Mesendoderm (in vitro differentiated cells): ENCODE measurements at regions not wholly inside any gene's neighbourhood (a gene's known extent, or its start where the extent isn't known, plus 50 kb on each side); places are given as distances from the start of the nearest gene placed in this dataset.
A peak's percentile ranks its signal among the peaks of the same experiment; 100 is the strongest.

Experiments
- DNase-seq: peaks from one replicate; pipeline ENCODE4 v3.0.0; 2013
- H2AK5ac ChIP-seq: 2 replicates; pipeline ENCODE4 v1.6.1; 2013; ENCODE audit warnings: low read length, inconsistent platforms
- H2BK120ac ChIP-seq: 2 replicates; pipeline ENCODE4 v1.6.1; 2013; ENCODE audit warnings: low read depth, mild to moderate bottlenecking, low read length, moderate library complexity, mixed read lengths
- H2BK15ac ChIP-seq: replicated peaks from 2 replicates; pipeline ENCODE4 v1.6.1; 2013; ENCODE audit warnings: low read depth, mild to moderate bottlenecking, moderate library complexity
- H2BK5ac ChIP-seq: 2 replicates; pipeline ENCODE4 v1.6.1; 2013; ENCODE audit warnings: low read length, inconsistent platforms
- H3K18ac ChIP-seq: 2 replicates; pipeline ENCODE4 v1.6.1; 2013; ENCODE audit warnings: mild to moderate bottlenecking, low read length, mixed read lengths
- H3K23ac ChIP-seq: one replicate; pipeline ENCODE4 v1.6.1; 2013; ENCODE audit warnings: low read length
- H3K27ac ChIP-seq: 2 replicates; pipeline ENCODE4 v1.5.1; 2013; ENCODE audit warnings: low read depth, mild to moderate bottlenecking, inconsistent platforms, low read length, moderate library complexity
- H3K27me3 ChIP-seq: 2 replicates; pipeline ENCODE4 v1.6.1; 2013; ENCODE audit warnings: low read length, control low read depth, mild to moderate bottlenecking, inconsistent platforms; ENCODE audit not compliant: insufficient read depth, poor library complexity
- H3K36me3 ChIP-seq: 2 replicates; pipeline ENCODE4 v1.6.1; 2013; ENCODE audit warnings: low read length, inconsistent platforms; ENCODE audit not compliant: control insufficient read depth, insufficient read depth
- H3K4ac ChIP-seq: one replicate; pipeline ENCODE4 v1.6.1; 2013; ENCODE audit warnings: low read depth, mild to moderate bottlenecking, low read length, moderate library complexity
- H3K4me1 ChIP-seq: 2 replicates; pipeline ENCODE4 v1.6.1; 2013; ENCODE audit warnings: low read depth, low read length, inconsistent platforms; ENCODE audit not compliant: control insufficient read depth
- H3K4me2 ChIP-seq: 2 replicates; pipeline ENCODE4 v1.6.1; 2013; ENCODE audit warnings: low read length
- H3K4me3 ChIP-seq: 2 replicates; pipeline ENCODE4 v1.5.1; 2013; ENCODE audit warnings: mild to moderate bottlenecking, low read length
- H3K56ac ChIP-seq: one replicate; pipeline ENCODE4 v1.6.1; 2013; ENCODE audit warnings: low read length
- H3K79me1 ChIP-seq: 2 replicates; pipeline ENCODE4 v1.6.1; 2013; ENCODE audit warnings: low read length, inconsistent platforms
- H3K79me2 ChIP-seq: 2 replicates; pipeline ENCODE4 v1.6.1; 2013; ENCODE audit warnings: mild to moderate bottlenecking, low read length; ENCODE audit not compliant: control insufficient read depth, insufficient read depth
- H3K9ac ChIP-seq: 2 replicates; pipeline ENCODE4 v1.6.1; 2013; ENCODE audit warnings: low read length, inconsistent platforms
- H4K5ac ChIP-seq: one replicate; pipeline ENCODE4 v1.6.1; 2013; ENCODE audit warnings: low read length
- H4K8ac ChIP-seq: one replicate; pipeline ENCODE4 v1.6.1; 2013; ENCODE audit warnings: low read depth, mild to moderate bottlenecking, control low read depth, low read length, moderate library complexity
- WGBS: extraction: QIAGEN DNeasy Blood & Tissue Kit; methylation state at CpG from one replicate; pipeline ENCODE4 v1.1.7; 2013; ENCODE audit warnings: low lambda C conversion rate, missing lambda C conversion rate; ENCODE audit not compliant: insufficient coverage; ENCODE audit errors: extremely low coverage; 5-methylcytosine and 5-hydroxymethylcytosine counted together

DNA sequence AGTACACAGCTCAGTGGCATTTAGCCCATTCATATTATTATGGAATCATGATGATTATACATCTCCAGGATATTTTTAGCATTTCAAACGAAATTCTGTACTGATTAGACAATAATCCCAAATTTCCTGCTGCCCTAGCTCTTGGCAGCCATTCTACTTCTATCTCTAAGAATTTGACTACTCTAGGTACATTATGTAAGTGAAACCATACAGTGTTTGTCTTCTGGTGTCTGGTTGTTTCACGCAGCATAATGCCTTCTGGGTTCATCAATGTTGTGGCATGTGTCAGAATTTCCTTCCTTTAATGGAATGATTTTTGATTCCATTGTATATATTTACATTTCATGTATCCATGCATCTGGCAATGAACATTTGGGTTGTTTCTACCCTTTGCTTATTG is 517.7 kb downstream of the ETS1 start:
- no peak overlapping the region for H3K56ac ChIP-seq
- no peak overlapping the region for H2BK120ac ChIP-seq
- H3K27me3 ChIP-seq: no peaks in the 10 kb centered on the region
- no peak for DNase-seq
- H4K8ac ChIP-seq: no peak overlapping the region
- H3K9ac ChIP-seq: no peak overlapping the region
- no peak overlapping the region for H4K5ac ChIP-seq
- H3K79me1 ChIP-seq: no peaks in the 10 kb centered on the region
- no peak overlapping the region for H3K4me2 ChIP-seq
- H2AK5ac ChIP-seq: no peak overlapping the region
- H3K36me3 ChIP-seq: no peaks in the 10 kb centered on the region
- no peaks in the 10 kb centered on the region for H3K79me2 ChIP-seq
- H2BK15ac ChIP-seq: no peak overlapping the region
- no CpG with 5 or more reads among the region's 2 CpGs for WGBS
- no peak overlapping the region for H3K27ac ChIP-seq
- no peak overlapping the region for H3K4me3 ChIP-seq
- no peak overlapping the region for H3K23ac ChIP-seq
- H3K4ac ChIP-seq: no peak overlapping the region
- no peak overlapping the region for H2BK5ac ChIP-seq
- no peak overlapping the region for H3K18ac ChIP-seq
- no peaks in the 10 kb centered on the region for H3K4me1 ChIP-seq

DNA sequence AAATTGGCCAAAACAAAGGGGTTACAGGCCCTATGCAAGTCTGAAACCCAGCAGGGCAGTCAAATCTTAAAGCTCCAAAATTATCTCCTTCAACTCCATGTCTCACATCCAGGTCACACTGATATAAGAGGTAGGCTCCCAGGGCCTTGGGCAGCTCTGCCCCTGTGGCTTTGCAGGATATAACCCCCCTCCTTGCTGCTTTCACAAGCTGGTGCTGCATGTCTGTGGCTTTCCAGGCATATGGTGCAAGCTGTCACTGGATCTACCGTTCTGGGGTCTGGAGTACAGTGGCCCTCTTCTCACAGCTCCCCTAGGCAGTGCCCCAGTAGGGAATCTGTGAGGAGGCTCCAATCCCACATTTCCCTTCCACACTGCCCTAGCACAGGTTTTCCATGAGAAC is 519.6 kb downstream of the ETS1 start:
- no peak overlapping the region for H3K4ac ChIP-seq
- H3K36me3 ChIP-seq: no peaks in the 10 kb centered on the region
- H3K23ac ChIP-seq: no peak overlapping the region
- no peak overlapping the region for H3K56ac ChIP-seq
- H3K18ac ChIP-seq: no peak overlapping the region
- no peak overlapping the region for H3K4me3 ChIP-seq
- no peak overlapping the region for H2BK5ac ChIP-seq
- no peaks in the 10 kb centered on the region for H3K79me2 ChIP-seq
- H2BK120ac ChIP-seq: no peak overlapping the region
- WGBS: no CpG with 5 or more reads among the region's 1 CpG
- no peak overlapping the region for H3K27ac ChIP-seq
- DNase-seq: peak; percentile 10
- no peaks in the 10 kb centered on the region for H3K79me1 ChIP-seq
- no peaks in the 10 kb centered on the region for H3K27me3 ChIP-seq
- no peak overlapping the region for H3K9ac ChIP-seq
- H3K4me1 ChIP-seq: no peaks in the 10 kb centered on the region
- no peak overlapping the region for H2AK5ac ChIP-seq
- no peak overlapping the region for H2BK15ac ChIP-seq
- H4K8ac ChIP-seq: no peak overlapping the region
- H4K5ac ChIP-seq: no peak overlapping the region
- H3K4me2 ChIP-seq: no peak overlapping the region

DNA sequence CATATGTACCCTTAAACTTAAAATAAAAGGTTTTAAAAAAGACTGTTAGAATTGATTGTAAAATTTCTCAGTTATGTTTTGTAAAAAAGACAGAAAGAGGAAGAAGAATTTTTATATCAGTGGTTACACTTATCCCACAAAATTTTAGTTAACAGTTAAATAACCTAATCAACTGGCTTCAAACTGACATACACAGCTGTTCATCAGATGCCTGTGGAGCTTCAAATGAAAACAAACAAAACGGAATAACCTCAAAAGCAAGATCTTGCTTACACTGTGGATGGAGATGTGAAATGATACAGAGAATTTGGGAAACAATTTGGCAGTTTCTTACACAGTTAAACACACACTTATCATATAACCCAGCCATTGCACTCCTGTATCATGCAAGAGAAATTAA is 521.0 kb downstream of the ETS1 start:
- H3K27me3 ChIP-seq: no peaks in the 10 kb centered on the region
- H3K79me2 ChIP-seq: no peaks in the 10 kb centered on the region
- H3K23ac ChIP-seq: no peak overlapping the region
- no peak overlapping the region for H3K9ac ChIP-seq
- no peak overlapping the region for H3K27ac ChIP-seq
- no peak overlapping the region for H3K4me3 ChIP-seq
- no peak overlapping the region for H3K18ac ChIP-seq
- no peak overlapping the region for H4K5ac ChIP-seq
- DNase-seq: no peak
- H3K4me2 ChIP-seq: no peak overlapping the region
- H2BK15ac ChIP-seq: no peak overlapping the region
- no peak overlapping the region for H2AK5ac ChIP-seq
- no peaks in the 10 kb centered on the region for H3K4me1 ChIP-seq
- H2BK5ac ChIP-seq: no peak overlapping the region
- no peak overlapping the region for H3K4ac ChIP-seq
- no peak overlapping the region for H4K8ac ChIP-seq
- H3K79me1 ChIP-seq: no peaks in the 10 kb centered on the region
- no peaks in the 10 kb centered on the region for H3K36me3 ChIP-seq
- no CpG with 5 or more reads among the region's 1 CpG for WGBS
- H3K56ac ChIP-seq: no peak overlapping the region
- H2BK120ac ChIP-seq: no peak overlapping the region

DNA sequence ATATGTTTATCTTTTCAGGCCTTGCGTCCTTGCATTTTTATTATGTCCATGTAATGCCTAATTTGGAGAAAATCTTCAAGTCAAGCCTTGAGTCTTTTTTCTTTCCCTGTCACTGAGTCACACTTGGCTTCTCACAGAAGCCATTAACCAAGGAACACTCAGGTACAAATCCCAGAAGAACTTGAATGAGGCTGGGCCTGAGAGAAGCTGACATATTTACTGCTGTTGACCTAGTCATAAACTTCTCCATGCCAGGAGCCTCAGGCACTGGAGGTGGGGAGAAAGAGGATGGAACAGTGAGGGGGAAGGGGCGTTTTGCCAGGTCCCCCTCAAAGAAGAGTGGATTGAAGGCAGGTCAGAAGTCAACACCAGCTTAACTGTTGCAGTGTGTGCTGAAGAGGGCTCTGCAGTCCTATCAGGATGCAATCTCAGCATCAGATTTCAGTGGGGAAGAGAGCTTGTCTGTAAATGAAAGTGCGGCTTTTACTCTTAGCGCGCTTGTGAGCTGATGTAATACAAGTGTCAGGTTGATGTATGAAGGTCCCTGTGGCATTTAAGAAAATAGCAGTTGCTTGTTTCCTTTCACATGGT is 526.0 kb downstream of the ETS1 start:
- WGBS: no CpG with 5 or more reads among the region's 5 CpGs
- Histone ChIP-seq H3K36me3 (no peaks in the 10 kb centered on the region), H3K56ac (no peak overlapping the region), H3K23ac (no peak overlapping the region), H3K4ac (no peak overlapping the region), H3K18ac (no peak overlapping the region), H3K27me3 (no peaks in the 10 kb centered on the region), H3K4me2 (no peak overlapping the region), H4K8ac (no peak overlapping the region), H3K4me1 (no peaks in the 10 kb centered on the region), H3K4me3 (no peak overlapping the region), H3K27ac (no peak overlapping the region), H2AK5ac (no peak overlapping the region), H2BK120ac (no peak overlapping the region), H4K5ac (no peak overlapping the region), H3K79me1 (no peaks in the 10 kb centered on the region), H2BK15ac (no peak overlapping the region), H3K9ac (no peak overlapping the region), H3K79me2 (no peaks in the 10 kb centered on the region), H2BK5ac (no peak overlapping the region)
- DNase-seq: peak; percentile 23

DNA sequence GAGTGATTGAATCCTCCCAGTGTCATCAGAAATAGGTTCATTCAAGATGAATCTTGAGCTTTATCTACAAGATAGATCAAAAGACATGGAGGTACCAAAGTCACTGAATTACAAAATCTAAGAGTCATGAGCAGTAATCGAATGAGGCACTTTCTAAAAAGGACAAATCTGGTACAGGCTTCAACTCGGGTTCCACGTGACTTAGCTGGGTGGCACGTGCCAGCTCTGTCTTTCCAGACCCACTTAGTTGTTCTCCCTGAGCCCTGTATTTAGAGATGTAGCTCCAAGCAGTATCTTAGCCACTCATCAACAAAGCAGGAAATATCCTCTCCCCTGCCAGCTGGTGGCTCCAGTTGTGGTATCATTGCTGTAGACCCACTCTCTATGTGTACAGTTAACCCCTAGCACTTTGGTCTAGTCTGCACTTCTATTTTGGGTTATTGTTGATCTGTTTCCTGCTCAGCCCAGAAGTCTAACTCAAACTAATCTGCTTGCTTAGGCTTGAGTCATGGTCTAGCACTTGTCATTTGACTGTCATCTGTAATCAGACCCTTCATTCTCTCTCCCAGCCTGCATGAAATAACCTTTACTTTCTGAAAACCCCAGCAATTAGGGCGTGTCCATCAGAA is 528.7 kb downstream of the ETS1 start:
- Histone ChIP-seq H3K4me1 (no peaks in the 10 kb centered on the region), H3K4me3 (no peak overlapping the region), H3K27ac (no peak overlapping the region), H2BK5ac (no peak overlapping the region), H4K8ac (no peak overlapping the region), H3K9ac (no peak overlapping the region), H3K79me2 (no peaks in the 10 kb centered on the region), H3K23ac (no peak overlapping the region), H2BK15ac (no peak overlapping the region), H2BK120ac (no peak overlapping the region), H3K79me1 (no peaks in the 10 kb centered on the region), H3K4ac (no peak overlapping the region), H2AK5ac (no peak overlapping the region), H3K4me2 (no peak overlapping the region), H3K36me3 (no peaks in the 10 kb centered on the region), H3K27me3 (no peaks in the 10 kb centered on the region), H3K18ac (no peak overlapping the region), H3K56ac (no peak overlapping the region), H4K5ac (no peak overlapping the region)
- WGBS: no CpG with 5 or more reads among the region's 5 CpGs
- DNase-seq: no peak
